GM12891 (cell line): ENCODE measurements at regions not wholly inside any gene's neighbourhood (a gene's known extent, or its start where the extent isn't known, plus 50 kb on each side); places are given as distances from the start of the nearest gene placed in this dataset.
"Not testable (repeated sequence)": the region's sequence is repeated elsewhere in the genome, so short reads cannot be mapped to it uniquely, and the experiment has no call there.

Experiments used
- DNase-seq: peaks from one replicate; pipeline ENCODE4 v3.0.0; 2011; ENCODE audit warnings: low spot score; ENCODE audit not compliant: insufficient read length
- FAIRE-seq: peaks from 2 replicates; lab custom pipeline; 2011; peaks lifted over from hg19 to GRCh38; lab: Jason Lieb, UNC
- PAX5 ChIP-seq: IDR thresholded peaks from 2 replicates; pipeline ENCODE4 v1.6.1; 2011; ENCODE audit warnings: low read length, moderate library complexity, mild to moderate bottlenecking; ENCODE audit not compliant: insufficient read depth, severe bottlenecking
- POLR2A ChIP-seq: IDR thresholded peaks from 2 replicates; pipeline ENCODE4 v1.6.1; 2011; ENCODE audit warnings: low read depth, low read length, control low read depth
- POLR2AphosphoS5 ChIP-seq: IDR thresholded peaks from 2 replicates; pipeline ENCODE4 v1.6.1; 2011; ENCODE audit warnings: low read depth, low read length, control low read depth
- POU2F2 ChIP-seq: IDR thresholded peaks from 2 replicates; pipeline ENCODE4 v1.6.1; 2011; ENCODE audit warnings: low read depth, mild to moderate bottlenecking, control low read depth, low read length, moderate library complexity
- SPI1 ChIP-seq: IDR thresholded peaks from 2 replicates; pipeline ENCODE4 v1.6.1; 2011; ENCODE audit warnings: low read depth, low read length, control low read depth
- TAF1 ChIP-seq: IDR thresholded peaks from 2 replicates; pipeline ENCODE4 v1.6.1; 2011; ENCODE audit warnings: low read depth, low read length, control low read depth

GRCh38 chr3:180421221-180421620 is 180.7 kb upstream of the TTC14 start:
- no peak for DNase-seq
- TF ChIP-seq POLR2AphosphoS5 (no peak), PAX5 (no peak), SPI1 (no peak), POU2F2 (no peak), POLR2A (no peak), TAF1 (no peak)
- FAIRE-seq, result no peak

- TF ChIP-seq SPI1, result no peak
- TF ChIP-seq POU2F2, result no peak
- no peak for TF ChIP-seq POLR2A
- no peak for TF ChIP-seq TAF1
- no peak for TF ChIP-seq PAX5
- no peak for TF ChIP-seq POLR2AphosphoS5
- no peak for DNase-seq
- FAIRE-seq, result no peak
These were observed 180.2 kb upstream of the TTC14 start for GRCh38 chr3:180421721-180422120.

- not testable (repeated sequence) for DNase-seq, FAIRE-seq
These were observed 177.7 kb upstream of the TTC14 start for GRCh38 chr3:180424305-180424704.

- no peak for TF ChIP-seq TAF1
- TF ChIP-seq PAX5, result no peak
- no peak for TF ChIP-seq POU2F2
- TF ChIP-seq SPI1, result no peak
- no peak for TF ChIP-seq POLR2AphosphoS5
- no peak for TF ChIP-seq POLR2A
- no peak for DNase-seq
- FAIRE-seq, result no peak
These were observed 171.1 kb upstream of the TTC14 start for GRCh38 chr3:180430896-180431295.

GRCh38 chr3:180433152-180433551 is 168.8 kb upstream of the TTC14 start:
- DNase-seq, result no peak
- FAIRE-seq, result no peak
- no peak for TF ChIP-seq SPI1
- TF ChIP-seq TAF1, result no peak
- no peak for TF ChIP-seq POU2F2
- TF ChIP-seq PAX5, result no peak
- no peak for TF ChIP-seq POLR2AphosphoS5
- no peak for TF ChIP-seq POLR2A

- FAIRE-seq, result no peak
- DNase-seq, result no peak
- TF ChIP-seq POLR2A, result no peak
These were observed 154.8 kb upstream of the TTC14 start for GRCh38 chr3:180447136-180447535.

DNA sequence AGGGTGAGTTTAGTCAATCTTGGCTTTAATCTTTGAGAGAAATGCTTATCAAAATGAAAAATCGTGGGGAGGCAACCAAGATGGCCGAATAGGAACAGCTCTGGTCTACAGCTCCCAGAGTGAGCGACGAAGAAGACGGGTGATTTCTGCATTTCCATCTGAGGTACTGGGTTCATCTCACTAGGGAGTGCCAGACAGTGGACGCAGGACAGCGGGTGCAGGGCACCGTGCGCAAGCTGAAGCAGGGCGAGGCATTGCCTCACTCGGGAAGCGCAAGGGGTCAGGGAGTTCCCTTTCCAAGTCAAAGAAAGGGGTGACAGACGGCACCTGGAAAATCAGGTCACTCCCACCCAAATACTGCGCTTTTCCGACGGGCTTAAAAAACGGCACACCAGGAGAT is 153.6 kb upstream of the TTC14 start:
- not testable (repeated sequence) for DNase-seq, FAIRE-seq

DNA sequence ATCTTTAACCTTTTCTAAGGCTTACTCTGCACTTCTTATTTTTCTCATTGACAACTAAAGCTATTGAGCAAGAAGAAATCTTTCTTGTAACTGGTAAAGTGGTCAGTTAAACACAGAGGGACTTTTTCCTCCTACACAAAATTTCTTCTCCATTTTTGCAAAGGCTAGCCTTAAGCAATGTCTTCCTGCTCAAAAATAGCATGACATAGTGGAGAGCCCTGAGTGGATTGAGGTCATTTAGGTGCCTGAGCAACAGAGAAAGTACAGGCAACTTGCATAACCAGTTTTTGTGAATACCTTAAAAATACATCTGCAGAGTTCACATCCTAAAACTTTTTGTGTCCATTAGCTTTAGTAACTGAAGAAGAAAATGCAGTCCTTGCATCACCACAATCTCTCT is 144.7 kb upstream of the TTC14 start:
- FAIRE-seq, result no peak
- DNase-seq, result no peak
- TF ChIP-seq PAX5 (no peak), TAF1 (no peak), SPI1 (no peak), POLR2AphosphoS5 (no peak), POU2F2 (no peak), POLR2A (no peak)

GRCh38 chr3:180466401-180467011 is 135.5 kb upstream of the TTC14 start:
- FAIRE-seq, result no peak
- TF ChIP-seq TAF1 (no peak), SPI1 (no peak), POLR2A (no peak), POU2F2 (no peak), PAX5 (no peak), POLR2AphosphoS5 (no peak)
- no peak for DNase-seq

- FAIRE-seq (no peak), DNase-seq (no peak)
- TF ChIP-seq POU2F2, result no peak
- no peak for TF ChIP-seq SPI1
- no peak for TF ChIP-seq TAF1
These were observed 134.8 kb upstream of the TTC14 start for GRCh38 chr3:180467177-180467576.

GRCh38 chr3:180469149-180469548 is 132.8 kb upstream of the TTC14 start:
- TF ChIP-seq TAF1 (no peak), POLR2AphosphoS5 (no peak), POU2F2 (no peak), POLR2A (no peak), PAX5 (no peak), SPI1 (no peak)
- DNase-seq, result no peak
- no peak for FAIRE-seq
